Tibial nerve (tissue), 3 donors: ENCODE measurements at regions not wholly inside any gene's neighbourhood (a gene's known extent, or its start where the extent isn't known, plus 50 kb on each side); places are given as distances from the start of the nearest gene placed in this dataset.

Source experiments
- POLR2A ChIP-seq, 2 donors: fragments of 450-650 bp; IDR thresholded peaks; one replicate each; pipeline ENCODE4 v1.6.1; 2017; ENCODE audit warnings: antibody characterized with exemption in 2 of 2, mild to moderate bottlenecking in 2 of 2, moderate library complexity in 2 of 2
- TF ChIP-seq, protein P1 (sequence below), 5 experiments: fragments of 200-600 bp in 3 of 5; fragments of 450-650 bp in 2 of 5; sonication (generic) in 3 of 5; IDR thresholded peaks; one replicate each; pipeline ENCODE4 v1.5.1; 2016 to 2019; ENCODE audit warnings: antibody characterized with exemption in 5 of 5, mild to moderate bottlenecking in 3 of 5, moderate library complexity in 2 of 5

DNA sequence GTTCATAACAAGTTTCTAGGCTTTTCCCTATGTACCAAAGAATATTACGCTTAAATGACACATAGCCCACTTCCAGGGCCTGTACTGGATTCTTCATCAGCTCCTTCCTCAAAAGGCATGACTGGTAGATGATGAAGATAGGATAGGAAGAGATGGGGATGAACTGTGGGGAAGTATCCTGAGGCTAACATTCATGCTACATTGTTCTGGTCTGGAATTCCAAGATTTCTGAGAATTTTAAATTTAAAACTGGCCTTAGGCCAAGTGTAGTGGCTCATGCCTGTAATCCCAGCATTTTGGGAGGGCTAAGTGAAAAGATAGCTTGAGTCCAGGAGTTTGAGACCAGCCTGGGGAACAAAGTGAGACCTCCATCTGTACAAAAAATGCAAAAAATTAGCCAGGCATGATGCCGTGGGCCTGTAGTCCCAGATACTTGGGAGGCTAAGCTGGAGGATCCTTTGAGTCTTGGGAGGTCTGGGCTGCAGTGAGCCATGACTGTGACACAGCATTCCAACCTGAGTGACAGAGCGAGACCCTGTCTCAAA, 160.1 kb upstream of the PLAAT1 start:
- TF ChIP-seq, protein P1, sequence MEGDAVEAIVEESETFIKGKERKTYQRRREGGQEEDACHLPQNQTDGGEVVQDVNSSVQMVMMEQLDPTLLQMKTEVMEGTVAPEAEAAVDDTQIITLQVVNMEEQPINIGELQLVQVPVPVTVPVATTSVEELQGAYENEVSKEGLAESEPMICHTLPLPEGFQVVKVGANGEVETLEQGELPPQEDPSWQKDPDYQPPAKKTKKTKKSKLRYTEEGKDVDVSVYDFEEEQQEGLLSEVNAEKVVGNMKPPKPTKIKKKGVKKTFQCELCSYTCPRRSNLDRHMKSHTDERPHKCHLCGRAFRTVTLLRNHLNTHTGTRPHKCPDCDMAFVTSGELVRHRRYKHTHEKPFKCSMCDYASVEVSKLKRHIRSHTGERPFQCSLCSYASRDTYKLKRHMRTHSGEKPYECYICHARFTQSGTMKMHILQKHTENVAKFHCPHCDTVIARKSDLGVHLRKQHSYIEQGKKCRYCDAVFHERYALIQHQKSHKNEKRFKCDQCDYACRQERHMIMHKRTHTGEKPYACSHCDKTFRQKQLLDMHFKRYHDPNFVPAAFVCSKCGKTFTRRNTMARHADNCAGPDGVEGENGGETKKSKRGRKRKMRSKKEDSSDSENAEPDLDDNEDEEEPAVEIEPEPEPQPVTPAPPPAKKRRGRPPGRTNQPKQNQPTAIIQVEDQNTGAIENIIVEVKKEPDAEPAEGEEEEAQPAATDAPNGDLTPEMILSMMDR (IDR thresholded peaks at IDR 0.05): no peak
- no peak for TF ChIP-seq POLR2A (IDR thresholded peaks at IDR 0.05)
